ENCODE measurements at regions not wholly inside any gene's neighbourhood (a gene's known extent, or its start where the extent isn't known, plus 50 kb on each side); places are given as distances from the start of the nearest gene placed in this dataset.
"Not testable (repeated sequence)": the region's sequence is repeated elsewhere in the genome, so short reads cannot be mapped to it uniquely, and the experiment has no call there.

DNA sequence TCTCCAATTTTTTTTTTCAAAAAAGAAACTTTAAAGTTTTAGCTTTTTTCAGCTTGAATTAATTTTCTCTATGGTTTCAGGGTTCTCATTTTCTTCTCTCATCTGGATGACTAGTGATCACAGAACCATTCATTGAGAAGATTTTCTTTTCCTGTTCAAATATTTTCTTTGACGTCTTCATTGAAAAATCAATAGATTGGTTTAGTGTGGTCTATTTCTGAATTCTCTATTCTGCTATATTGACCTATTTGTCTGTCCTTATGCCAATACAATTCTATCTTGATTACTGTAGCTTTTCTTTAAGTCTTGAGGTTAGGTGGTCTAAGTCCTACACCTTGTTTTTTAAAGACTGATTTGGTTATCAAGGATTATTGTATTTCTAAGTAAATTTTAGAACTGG, 150.2 kb upstream of the MAN1A1 start:
- DNase-seq (ENCODE audit: low read depth in 2 of 2) = no peak

DNA sequence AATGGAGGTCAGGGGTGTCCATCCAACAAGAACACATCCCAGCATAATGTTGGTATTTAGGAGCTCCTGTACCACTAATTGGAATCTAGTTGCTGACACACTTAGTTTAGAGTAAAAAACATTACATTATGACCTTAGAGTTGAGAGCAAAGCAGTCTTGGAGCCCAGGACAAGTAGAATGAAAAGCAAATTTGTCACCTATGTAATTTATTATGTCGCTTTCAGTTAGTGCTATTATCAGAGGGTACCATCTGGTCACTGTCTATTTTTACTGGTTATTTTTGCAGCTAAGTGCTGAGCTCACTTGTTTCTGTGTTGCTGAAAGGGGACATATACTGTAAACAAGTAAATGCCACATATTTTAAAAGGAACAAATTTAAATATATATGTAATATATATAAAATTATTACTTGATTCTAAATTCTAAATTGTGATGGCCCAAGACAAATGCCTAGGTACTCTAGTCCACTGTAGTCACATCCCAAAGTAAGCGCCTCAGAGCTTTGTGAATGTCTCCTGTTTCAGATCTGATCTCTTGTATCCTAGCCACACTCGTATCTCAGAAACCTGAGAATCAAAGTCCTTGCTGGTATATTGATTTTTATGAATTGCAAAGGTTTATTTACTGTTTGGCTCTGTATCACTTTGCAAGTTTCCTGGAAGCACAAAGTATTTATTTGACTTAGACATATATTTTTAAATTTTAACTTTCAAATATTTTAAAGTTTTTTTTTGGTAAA, 148.6 kb upstream of the MAN1A1 start:
- DNase-seq (ENCODE audit: low read depth in 2 of 2) = no peak

DNA sequence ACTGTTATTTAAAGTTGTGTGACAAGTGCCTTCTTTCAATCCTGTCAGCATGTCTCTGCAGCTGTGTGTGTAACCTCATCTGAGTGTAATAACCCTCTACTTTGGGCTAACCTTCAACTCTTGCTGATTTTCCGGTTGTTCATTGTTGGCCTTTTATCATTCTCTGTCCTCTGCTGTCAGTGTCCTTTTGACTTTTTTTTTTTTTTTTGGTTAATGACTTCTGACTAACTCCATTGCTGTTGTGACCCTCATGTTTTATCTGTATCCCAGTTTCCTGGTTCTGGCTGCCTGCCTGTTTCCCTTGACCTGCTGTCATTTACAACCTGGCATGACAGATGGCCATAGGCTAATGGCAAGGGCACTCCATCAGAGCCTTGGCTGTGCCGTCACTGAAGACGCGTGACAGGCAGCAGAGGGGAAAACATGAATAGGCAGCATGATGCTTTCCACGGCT, 145.7 kb upstream of the MAN1A1 start:
- no peak for DNase-seq (ENCODE audit: low read depth in 2 of 2)

GRCh38 chr6:119493980-119494379, 144.4 kb upstream of the MAN1A1 start:
- no peak for DNase-seq (ENCODE audit: low read depth in 2 of 2)

DNA sequence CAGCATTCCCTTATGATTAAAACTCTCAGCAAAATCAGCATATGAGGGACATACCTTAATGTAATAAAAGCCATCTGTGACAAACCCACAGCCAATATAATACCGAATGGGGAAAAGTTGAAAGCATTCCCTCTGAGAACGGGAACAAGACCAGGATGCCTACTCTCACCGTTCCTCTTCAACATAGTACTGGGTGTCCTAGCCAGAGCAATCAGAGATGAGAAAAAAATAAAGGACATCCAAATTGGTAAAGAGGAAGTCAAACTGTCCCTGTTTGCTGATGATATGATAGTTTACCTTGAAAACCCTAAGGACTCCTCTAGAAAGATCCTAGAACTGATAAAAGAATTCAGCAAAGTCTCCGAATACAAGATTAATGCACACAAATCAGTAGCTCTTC, 141.6 kb upstream of the MAN1A1 start:
- DNase-seq (ENCODE audit: low read depth in 2 of 2) = not testable (repeated sequence)

DNA sequence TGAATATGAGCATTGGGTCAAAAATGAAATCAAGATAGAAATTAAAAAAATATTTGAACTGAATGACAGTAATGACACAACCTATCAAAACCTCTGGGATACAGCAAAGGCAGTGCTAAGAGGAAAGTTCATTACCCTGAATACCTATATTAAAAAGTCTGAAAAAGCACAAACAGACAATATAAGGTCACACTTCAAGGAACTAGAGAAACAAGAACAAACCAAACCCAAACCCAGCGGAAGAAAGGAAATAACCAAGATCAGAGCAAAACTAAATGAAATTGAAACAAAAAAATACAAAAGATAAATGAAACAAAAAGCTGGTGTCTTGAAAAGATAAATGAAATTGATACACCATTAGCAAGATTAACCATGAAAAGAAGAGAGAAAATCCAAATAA, 140.5 kb upstream of the MAN1A1 start:
- not testable (repeated sequence) for DNase-seq (ENCODE audit: low read depth in 2 of 2)

DNA sequence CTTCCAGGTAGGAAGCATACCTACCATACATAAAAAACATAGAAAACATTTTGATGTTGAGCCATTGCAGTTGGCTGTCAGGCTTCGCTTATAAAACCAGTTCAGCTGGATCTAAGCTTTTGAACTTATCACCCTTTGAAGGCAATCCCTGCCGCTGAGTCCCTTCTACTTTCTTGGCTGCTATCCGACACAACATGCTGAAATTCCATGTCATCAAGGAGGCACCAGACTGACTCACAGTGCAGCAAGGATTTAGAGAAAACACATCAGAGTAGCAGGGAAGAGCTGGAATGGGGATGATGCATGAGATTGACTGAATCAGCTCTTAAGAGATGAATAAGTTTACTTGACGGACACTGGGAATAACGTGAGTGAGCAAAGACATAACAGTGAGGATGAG, 135.0 kb upstream of the MAN1A1 start:
- no peak for DNase-seq (ENCODE audit: low read depth in 2 of 2)

DNA sequence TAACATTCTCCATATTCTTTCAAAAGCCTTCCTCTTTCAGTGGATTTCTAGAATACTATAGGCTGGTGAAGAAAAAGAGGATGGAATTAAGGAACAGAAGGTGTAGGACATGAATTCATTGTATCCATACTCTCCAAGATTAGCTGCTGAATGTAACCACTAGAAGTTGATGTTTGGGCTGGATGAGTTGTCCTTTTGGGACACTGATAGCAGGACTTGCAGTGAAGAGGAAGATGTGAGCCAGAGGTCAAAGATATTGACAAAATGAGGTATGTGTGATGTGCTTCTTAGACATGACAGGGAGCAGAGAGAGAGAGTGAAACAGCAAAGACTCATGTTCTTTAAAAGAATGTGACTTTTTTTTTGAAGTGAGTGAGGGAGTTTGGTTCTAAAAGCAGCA, 134.3 kb upstream of the MAN1A1 start:
- DNase-seq (ENCODE audit: low read depth in 2 of 2) = no peak

GRCh38 chr6:119482850-119483285, 133.3 kb upstream of the MAN1A1 start:
- no peak for DNase-seq (ENCODE audit: low read depth in 2 of 2)

GRCh38 chr6:119481976-119482375, 132.4 kb upstream of the MAN1A1 start:
- no peak for DNase-seq (ENCODE audit: low read depth in 2 of 2)

DNA sequence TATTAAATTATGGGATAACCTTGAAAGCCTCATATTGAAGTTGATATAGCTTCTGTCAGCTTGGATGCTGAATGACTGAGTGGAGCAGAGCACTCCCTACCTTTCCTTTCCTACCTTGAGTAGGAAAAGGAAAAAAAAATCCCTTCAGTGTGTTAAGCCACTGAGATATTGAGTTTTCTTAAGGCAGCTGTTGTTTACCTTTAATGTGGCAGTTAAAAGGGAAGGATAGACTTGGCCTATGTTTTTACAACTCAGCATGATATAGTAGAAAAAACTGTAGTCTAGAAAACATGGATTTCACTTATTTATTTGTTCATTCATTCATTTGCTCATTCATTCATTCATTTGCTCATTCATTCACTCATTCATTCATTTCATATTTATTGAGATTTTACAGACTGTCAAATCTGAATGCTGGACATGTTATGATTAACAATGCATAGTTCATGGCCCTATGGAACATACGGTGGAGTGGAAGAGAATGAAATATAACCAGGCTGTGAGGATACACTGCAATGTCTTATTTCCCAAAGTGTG, 131.5 kb upstream of the MAN1A1 start:
- DNase-seq (ENCODE audit: low read depth in 2 of 2) = no peak

- DNase-seq (ENCODE audit: low read depth in 2 of 2) = no peak
Observed at GRCh38 chr6:119479860-119480655, 130.5 kb upstream of the MAN1A1 start.

DNA sequence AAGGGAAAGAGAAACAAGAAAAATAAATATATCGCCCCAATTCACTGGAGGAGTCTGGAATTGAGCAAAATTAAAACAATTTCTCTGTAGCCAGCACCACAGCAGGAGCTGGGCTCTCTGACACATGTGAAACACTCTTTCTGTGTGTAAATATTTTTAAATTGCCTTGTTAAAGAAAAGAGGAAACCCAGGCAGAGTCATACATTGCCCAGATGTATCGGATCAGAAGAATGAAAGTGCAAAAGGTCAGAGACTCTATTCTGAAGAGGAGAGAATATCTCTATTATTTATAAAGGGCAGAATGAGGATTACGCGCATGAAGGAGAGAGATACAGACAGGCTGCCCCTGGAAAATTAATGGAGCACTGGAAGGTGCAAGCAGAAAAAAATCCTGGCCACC, 127.0 kb upstream of the MAN1A1 start:
- no peak for DNase-seq (ENCODE audit: low read depth in 2 of 2)

- no peak for DNase-seq (ENCODE audit: low read depth in 2 of 2)
Observed at GRCh38 chr6:119476024-119476423, 126.5 kb upstream of the MAN1A1 start.

DNA sequence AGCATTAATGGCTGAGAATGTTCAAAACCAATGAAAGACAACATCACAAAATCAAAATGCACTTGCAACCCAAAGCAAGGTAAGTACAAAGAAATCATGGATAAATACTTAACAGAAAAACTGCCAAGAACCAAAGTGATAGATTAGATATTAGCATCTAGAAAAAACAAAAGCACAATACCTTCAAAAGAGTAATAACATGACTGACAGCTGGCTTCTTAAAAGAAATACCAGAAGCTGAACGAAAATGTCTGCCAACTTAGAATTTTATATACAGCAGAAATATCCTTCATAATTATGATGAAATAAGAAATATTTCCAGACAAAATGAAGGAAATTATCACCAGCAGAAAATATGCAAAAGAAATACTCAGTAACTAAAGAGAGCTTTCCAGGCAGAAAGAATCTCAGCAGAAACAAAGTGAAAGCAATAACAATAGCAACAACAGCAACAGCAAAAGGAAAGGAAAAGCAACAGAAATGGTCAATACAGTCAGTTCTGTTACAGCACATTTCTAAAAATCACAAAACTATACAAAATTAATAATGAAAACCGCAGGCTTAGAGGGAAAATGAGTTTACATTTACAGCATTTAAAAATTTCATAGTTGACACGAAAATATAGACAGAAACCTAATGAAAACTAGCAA, 121.5 kb upstream of the MAN1A1 start:
- DNase-seq (ENCODE audit: low read depth in 2 of 2) = no peak

- DNase-seq (ENCODE audit: low read depth in 2 of 2) = no peak
Observed at GRCh38 chr6:119467488-119468081, 118.0 kb upstream of the MAN1A1 start.

- DNase-seq (ENCODE audit: low read depth in 2 of 2) = no peak
Observed at GRCh38 chr6:119466226-119466625, 116.7 kb upstream of the MAN1A1 start.

- peak in 1 of 2 donors; percentile 1 for DNase-seq (ENCODE audit: low read depth in 2 of 2)
Observed at GRCh38 chr6:119463081-119463626, 113.6 kb upstream of the MAN1A1 start.

DNA sequence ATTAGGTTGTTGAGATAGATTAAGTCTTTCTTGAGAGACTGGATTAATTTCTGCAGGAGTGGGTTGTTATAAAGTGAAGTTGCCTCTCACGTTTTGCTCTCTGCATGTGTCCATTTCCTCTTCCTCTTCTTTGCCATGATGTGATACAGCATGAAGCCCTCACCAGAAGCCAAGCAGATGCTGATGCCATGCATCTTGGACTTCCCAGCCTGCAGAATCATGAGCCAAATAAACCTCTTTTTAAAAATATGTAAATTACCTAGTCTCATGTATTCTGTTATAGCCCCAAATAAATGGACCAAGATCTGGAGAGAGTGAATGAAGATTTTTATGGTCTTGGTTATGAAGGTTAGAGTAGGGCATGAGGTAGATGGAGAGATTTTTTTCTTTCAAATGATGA, 111.6 kb upstream of the MAN1A1 start:
- no peak for DNase-seq (ENCODE audit: low read depth in 2 of 2)

DNA sequence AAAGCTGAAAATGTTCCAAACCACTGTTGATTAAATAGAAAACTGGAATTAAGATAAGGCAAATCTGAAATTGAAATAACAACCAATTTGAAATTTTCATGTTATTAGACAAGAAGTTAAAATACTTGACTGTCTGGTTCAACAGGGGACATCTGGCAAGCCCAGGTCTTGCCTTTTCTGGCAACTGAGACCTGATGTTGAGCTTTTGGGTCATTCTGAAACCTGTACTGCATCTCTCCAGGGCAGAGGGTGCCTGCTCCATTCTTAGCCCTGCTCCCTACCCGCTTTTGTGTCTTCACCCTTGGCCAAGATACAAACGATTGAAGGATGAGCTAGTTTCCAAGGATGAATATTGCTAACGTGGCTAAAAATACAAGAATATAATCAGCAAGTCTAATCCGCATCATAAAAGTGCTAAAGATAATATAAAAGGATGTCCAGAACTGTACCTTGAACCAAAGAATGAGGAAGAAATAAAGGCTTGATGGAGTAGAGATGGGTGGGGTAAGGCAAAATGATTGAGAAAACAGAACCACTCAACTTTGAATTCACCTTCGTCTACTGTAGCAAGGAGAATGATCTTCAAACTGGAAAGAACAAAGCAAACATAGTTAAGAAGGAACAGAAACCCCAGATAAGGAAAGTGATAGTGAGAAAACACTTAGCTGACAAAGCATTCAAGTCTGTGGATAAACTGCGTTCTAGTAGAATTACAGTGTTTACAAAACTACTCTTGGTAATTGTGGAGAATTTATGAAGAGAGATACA, 109.8 kb upstream of the MAN1A1 start:
- no peak for DNase-seq (ENCODE audit: low read depth in 2 of 2)

GRCh38 chr6:119454714-119455113, 105.2 kb upstream of the MAN1A1 start:
- no peak for DNase-seq (ENCODE audit: low read depth in 2 of 2)

All from stimulated activated CD8-positive, alpha-beta memory T cell treated with anti-CD3 and anti-CD28 coated beads, Interleukin-15, amount 100 ng/mL, for 48 hours (primary cell).